ENCODE measurements at regions not wholly inside any gene's neighbourhood (a gene's known extent, or its start where the extent isn't known, plus 50 kb on each side); places are given as distances from the start of the nearest gene placed in this dataset.

DNA sequence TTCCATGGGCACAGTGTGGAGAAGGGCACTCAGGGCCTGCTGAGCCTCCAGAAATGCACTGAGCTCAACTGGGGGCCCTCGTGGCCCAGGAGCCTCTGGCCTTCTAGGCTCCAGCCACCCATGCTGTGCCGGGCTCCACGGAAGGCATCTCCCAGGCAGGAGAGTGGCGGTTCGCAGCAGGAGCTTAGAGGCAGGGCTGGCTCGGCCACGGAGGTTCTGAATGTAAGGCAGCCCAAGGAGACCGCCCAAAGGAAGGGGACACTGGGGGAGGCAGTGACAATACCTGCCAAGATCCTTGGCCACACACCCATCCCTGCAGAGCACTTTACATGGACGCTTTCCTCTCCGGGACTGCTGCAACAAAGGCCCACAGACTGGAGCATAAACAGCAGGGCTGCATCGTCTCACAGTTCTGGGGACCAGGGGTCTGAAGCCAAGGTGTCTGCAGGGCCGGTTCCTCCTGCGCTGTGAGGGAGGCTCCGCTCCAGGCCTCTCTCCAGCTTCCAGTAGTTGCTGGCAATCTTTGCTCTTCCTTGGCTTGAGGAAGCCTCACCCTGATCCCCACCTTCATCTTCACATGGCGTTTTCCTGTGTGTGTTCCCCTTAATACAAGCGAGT is 128.2 kb upstream of the CDH4 start:
- no peaks in the 10 kb centered on the region for H3K4me1 Mint-ChIP-seq (ENCODE audit: low read depth)
- H3K27ac Mint-ChIP-seq = no peak overlapping the region
- intact Hi-C loops (cut with DNase I, micrococcal nuclease) = loop anchor here in 1 of 2 experiments (5.0 kb wide), 2 partner anchors 912 to 1172 kb away; no protein-coding TSS in a partner anchor
- Histone ChIP-seq H3K36me3 (ENCODE audit: insufficient read depth, low read length) (no peaks in the 10 kb centered on the region), H3K9me3 (ENCODE audit: control insufficient read depth in 1 of 2, insufficient read depth in 1 of 2, low read length in 2 of 2) (peaks cover 0 to 2% of the 10 kb centered on the region in 2 experiments), H3K4me3 (ENCODE audit: low read length) (no peak overlapping the region), H3K27me3 (ENCODE audit: control insufficient read depth in 1 of 2, insufficient read depth in 2 of 2, low read length in 2 of 2) (no peaks in the 10 kb centered on the region), H3K4me1 (ENCODE audit: insufficient read depth, low read length) (no peaks in the 10 kb centered on the region), H3K27ac (ENCODE audit: low read depth in 1 of 2, low read length in 2 of 2) (no peak overlapping the region)
- TF ChIP-seq, protein P1, sequence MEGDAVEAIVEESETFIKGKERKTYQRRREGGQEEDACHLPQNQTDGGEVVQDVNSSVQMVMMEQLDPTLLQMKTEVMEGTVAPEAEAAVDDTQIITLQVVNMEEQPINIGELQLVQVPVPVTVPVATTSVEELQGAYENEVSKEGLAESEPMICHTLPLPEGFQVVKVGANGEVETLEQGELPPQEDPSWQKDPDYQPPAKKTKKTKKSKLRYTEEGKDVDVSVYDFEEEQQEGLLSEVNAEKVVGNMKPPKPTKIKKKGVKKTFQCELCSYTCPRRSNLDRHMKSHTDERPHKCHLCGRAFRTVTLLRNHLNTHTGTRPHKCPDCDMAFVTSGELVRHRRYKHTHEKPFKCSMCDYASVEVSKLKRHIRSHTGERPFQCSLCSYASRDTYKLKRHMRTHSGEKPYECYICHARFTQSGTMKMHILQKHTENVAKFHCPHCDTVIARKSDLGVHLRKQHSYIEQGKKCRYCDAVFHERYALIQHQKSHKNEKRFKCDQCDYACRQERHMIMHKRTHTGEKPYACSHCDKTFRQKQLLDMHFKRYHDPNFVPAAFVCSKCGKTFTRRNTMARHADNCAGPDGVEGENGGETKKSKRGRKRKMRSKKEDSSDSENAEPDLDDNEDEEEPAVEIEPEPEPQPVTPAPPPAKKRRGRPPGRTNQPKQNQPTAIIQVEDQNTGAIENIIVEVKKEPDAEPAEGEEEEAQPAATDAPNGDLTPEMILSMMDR (IDR thresholded peaks at IDR 0.05) = no peak
- ChIA-PET POLR2A (no interaction called here), CTCF (no interaction called here)
- H3K4me3 Mint-ChIP-seq = no peak overlapping the region
- ATAC-seq (ENCODE audit: poor library complexity) (no peak), DNase-seq (no peak)
- peaks cover 5% of the 10 kb centered on the region for H3K27me3 Mint-ChIP-seq
- H3K36me3 Mint-ChIP-seq (ENCODE audit: low read depth) = no peaks in the 10 kb centered on the region
- H3K9me3 Mint-ChIP-seq = no peaks in the 10 kb centered on the region

DNA sequence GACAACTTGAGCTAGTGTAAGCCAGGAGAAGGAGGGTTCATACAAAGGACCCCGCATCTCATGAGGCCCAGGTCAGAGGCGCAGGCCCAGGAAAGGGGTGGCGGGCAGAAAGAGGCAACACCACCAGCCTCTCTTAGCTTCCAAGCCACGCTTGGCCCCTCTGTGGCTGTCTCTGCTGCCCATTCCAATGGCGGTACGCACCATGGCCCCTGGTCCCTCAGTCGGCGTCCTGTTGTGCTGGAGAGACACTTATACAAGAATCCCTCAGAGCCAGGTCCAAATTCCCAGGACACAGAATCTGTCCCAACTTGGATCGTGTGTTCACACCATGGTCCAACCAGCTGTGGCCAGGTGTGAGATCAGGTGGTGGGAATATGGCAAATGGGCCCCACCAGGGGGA is 127.0 kb upstream of the CDH4 start:
- H3K9me3 Mint-ChIP-seq = no peaks in the 10 kb centered on the region
- Histone ChIP-seq H3K27ac (ENCODE audit: low read depth in 1 of 2, low read length in 2 of 2) (no peak overlapping the region), H3K27me3 (ENCODE audit: control insufficient read depth in 1 of 2, insufficient read depth in 2 of 2, low read length in 2 of 2) (peaks cover 0 to 2% of the 10 kb centered on the region in 2 experiments), H3K4me1 (ENCODE audit: insufficient read depth, low read length) (no peaks in the 10 kb centered on the region), H3K36me3 (ENCODE audit: insufficient read depth, low read length) (no peaks in the 10 kb centered on the region), H3K4me3 (ENCODE audit: low read length) (no peak overlapping the region), H3K9me3 (ENCODE audit: control insufficient read depth in 1 of 2, insufficient read depth in 1 of 2, low read length in 2 of 2) (peaks cover 0 to 7% of the 10 kb centered on the region in 2 experiments)
- H3K27me3 Mint-ChIP-seq = peaks cover 5% of the 10 kb centered on the region
- no peak for ATAC-seq (ENCODE audit: poor library complexity)
- H3K27ac Mint-ChIP-seq = no peak overlapping the region
- POLR2A ChIA-PET = no interaction called here
- intact Hi-C loops (cut with DNase I, micrococcal nuclease) = no loop called here
- TF ChIP-seq, protein P1 (IDR thresholded peaks at IDR 0.05) = no peak
- H3K4me3 Mint-ChIP-seq = no peak overlapping the region
- DNase-seq = no peak
- no peaks in the 10 kb centered on the region for H3K36me3 Mint-ChIP-seq (ENCODE audit: low read depth)
- CTCF ChIA-PET = no interaction called here
- H3K4me1 Mint-ChIP-seq (ENCODE audit: low read depth) = no peaks in the 10 kb centered on the region

DNA sequence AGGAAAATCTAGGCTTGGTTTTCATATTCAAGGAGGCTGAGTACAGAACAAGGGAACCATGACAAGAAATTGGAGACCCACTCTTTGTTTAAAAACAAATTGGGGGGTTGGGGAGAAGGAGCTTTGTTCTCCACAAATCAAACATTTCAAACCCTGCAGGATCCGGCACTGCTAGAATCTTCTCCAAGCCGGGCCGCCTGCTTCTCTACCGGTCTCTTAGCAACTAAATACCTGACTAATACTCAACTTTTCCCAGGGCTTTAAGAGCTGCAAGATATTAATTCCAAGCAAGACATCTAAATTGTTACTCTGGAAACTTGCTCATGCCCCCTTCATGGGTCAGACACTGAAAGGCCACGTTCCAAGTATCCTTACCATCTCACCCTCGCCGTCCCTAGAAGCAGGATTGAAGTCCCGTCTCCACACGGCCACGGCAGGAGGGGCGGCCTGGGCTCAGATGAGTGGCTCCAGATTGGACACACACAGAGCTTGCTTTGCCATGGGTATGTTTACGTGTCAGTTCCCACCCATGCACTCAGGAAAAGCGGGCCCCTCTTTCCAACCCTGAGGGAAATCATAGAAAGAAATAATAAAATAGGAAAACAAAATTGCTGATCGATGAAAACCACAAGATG is 126.4 kb upstream of the CDH4 start:
- peaks cover 8% of the 10 kb centered on the region for H3K27me3 Mint-ChIP-seq
- no peaks in the 10 kb centered on the region for H3K4me1 ChIP-seq (ENCODE audit: insufficient read depth, low read length)
- no peaks in the 10 kb centered on the region for H3K9me3 Mint-ChIP-seq
- no peak for ATAC-seq (ENCODE audit: poor library complexity)
- H3K4me1 Mint-ChIP-seq (ENCODE audit: low read depth) = no peaks in the 10 kb centered on the region
- ChIA-PET POLR2A (no interaction called here), CTCF (no interaction called here)
- TF ChIP-seq, protein P1 (IDR thresholded peaks at IDR 0.05) = no peak
- no peak overlapping the region for H3K4me3 Mint-ChIP-seq
- H3K27ac Mint-ChIP-seq = no peak overlapping the region
- no peak overlapping the region for H3K4me3 ChIP-seq (ENCODE audit: low read length)
- peaks cover 0 to 2% of the 10 kb centered on the region in 2 experiments for H3K27me3 ChIP-seq (ENCODE audit: control insufficient read depth in 1 of 2, insufficient read depth in 2 of 2, low read length in 2 of 2)
- DNase-seq = no peak
- intact Hi-C loops (cut with DNase I, micrococcal nuclease) = no loop called here
- no peaks in the 10 kb centered on the region for H3K36me3 ChIP-seq (ENCODE audit: insufficient read depth, low read length)
- no peaks in the 10 kb centered on the region for H3K36me3 Mint-ChIP-seq (ENCODE audit: low read depth)
- no peak overlapping the region for H3K27ac ChIP-seq (ENCODE audit: low read depth in 1 of 2, low read length in 2 of 2)
- peaks cover 0 to 7% of the 10 kb centered on the region in 2 experiments for H3K9me3 ChIP-seq (ENCODE audit: control insufficient read depth in 1 of 2, insufficient read depth in 1 of 2, low read length in 2 of 2)

All from CD4-positive, alpha-beta T cell (primary cell).